ENCODE measurements at regions not wholly inside any gene's neighbourhood (a gene's known extent, or its start where the extent isn't known, plus 50 kb on each side); places are given as distances from the start of the nearest gene placed in this dataset.

- Mint-ChIP-seq H3K4me1 (no peaks in the 10 kb centered on the region), H3K27ac (no peak overlapping the region), H3K9me3 (peaks cover 0 to 2% (median 0%) of the 10 kb centered on the region in 6 donors), H3K36me3 (no peaks in the 10 kb centered on the region), H3K4me3 (no peak overlapping the region), H3K27me3 (ENCODE audit: low read depth in 3 of 3) (no peaks in the 10 kb centered on the region)
- no peak for DNase-seq
These were observed 354.2 kb upstream of the CFAP20DC start for GRCh38 chr3:59404064-59404463.

GRCh38 chr3:59401924-59402323 lies 352.1 kb upstream of the CFAP20DC start:
- Mint-ChIP-seq H3K4me3 (no peak overlapping the region), H3K27me3 (ENCODE audit: low read depth in 3 of 3) (peaks cover 0 to 4% (median 3%) of the 10 kb centered on the region in 3 donors), H3K27ac (no peak overlapping the region), H3K36me3 (no peaks in the 10 kb centered on the region), H3K9me3 (peaks cover 0 to 2% (median 0%) of the 10 kb centered on the region in 6 donors), H3K4me1 (no peaks in the 10 kb centered on the region)
- no peak for DNase-seq

GRCh38 chr3:59392116-59392515 lies 342.3 kb upstream of the CFAP20DC start:
- peaks cover 0 to 4% (median 0%) of the 10 kb centered on the region in 6 donors for H3K9me3 Mint-ChIP-seq
- peaks cover 0 to 5% (median 4%) of the 10 kb centered on the region in 3 donors for H3K36me3 Mint-ChIP-seq
- H3K27me3 Mint-ChIP-seq (ENCODE audit: low read depth in 3 of 3), result peaks cover 0 to 8% (median 3%) of the 10 kb centered on the region in 3 donors
- H3K4me1 Mint-ChIP-seq, result no peaks in the 10 kb centered on the region
- H3K4me3 Mint-ChIP-seq, result no peak overlapping the region
- no peak overlapping the region for H3K27ac Mint-ChIP-seq
- no peak for DNase-seq

- H3K27ac Mint-ChIP-seq, result no peak overlapping the region
These were observed 341.3 kb upstream of the CFAP20DC start for GRCh38 chr3:59391131-59391530.

GRCh38 chr3:59388555-59389270 lies 338.9 kb upstream of the CFAP20DC start:
- no peak for DNase-seq
- H3K4me3 Mint-ChIP-seq, result no peak overlapping the region

More at GRCh38 chr3:59391131-59391530, 341.3 kb upstream of the CFAP20DC start:
- Mint-ChIP-seq H3K4me1 (no peaks in the 10 kb centered on the region), H3K9me3 (peaks cover 0 to 1% (median 0%) of the 10 kb centered on the region in 6 donors), H3K27me3 (ENCODE audit: low read depth in 3 of 3) (peaks cover 0 to 8% (median 3%) of the 10 kb centered on the region in 3 donors), H3K4me3 (no peak overlapping the region), H3K36me3 (peaks cover 0 to 5% (median under 1%) of the 10 kb centered on the region in 3 donors)
- DNase-seq, result no peak

GRCh38 chr3:59386165-59386564 lies 336.3 kb upstream of the CFAP20DC start:
- Mint-ChIP-seq H3K4me3 (no peak overlapping the region), H3K27me3 (ENCODE audit: low read depth in 3 of 3) (peaks cover 0 to 2% (median 0%) of the 10 kb centered on the region in 3 donors), H3K36me3 (no peaks in the 10 kb centered on the region), H3K9me3 (no peaks in the 10 kb centered on the region), H3K4me1 (peaks cover 5 to 11% of the 10 kb centered on the region in 2 donors), H3K27ac (no peak overlapping the region)
- no peak for DNase-seq

More at GRCh38 chr3:59388555-59389270, 338.9 kb upstream of the CFAP20DC start:
- H3K27ac Mint-ChIP-seq, result no peak overlapping the region
- H3K36me3 Mint-ChIP-seq, result peaks cover 0 to 5% (median 0%) of the 10 kb centered on the region in 3 donors
- H3K4me1 Mint-ChIP-seq, result peaks cover 2 to 5% of the 10 kb centered on the region in 2 donors
- H3K9me3 Mint-ChIP-seq, result no peaks in the 10 kb centered on the region
- H3K27me3 Mint-ChIP-seq (ENCODE audit: low read depth in 3 of 3), result peaks cover 0 to 8% (median 2%) of the 10 kb centered on the region in 3 donors

GRCh38 chr3:59385547-59385946 lies 335.7 kb upstream of the CFAP20DC start:
- H3K27ac Mint-ChIP-seq, result no peak overlapping the region
- peaks cover 5 to 11% of the 10 kb centered on the region in 2 donors for H3K4me1 Mint-ChIP-seq
- DNase-seq, result no peak
- no peak overlapping the region for H3K4me3 Mint-ChIP-seq
- no peaks in the 10 kb centered on the region for H3K9me3 Mint-ChIP-seq
- H3K27me3 Mint-ChIP-seq (ENCODE audit: low read depth in 3 of 3), result peaks cover 0 to 2% (median 0%) of the 10 kb centered on the region in 3 donors
- H3K36me3 Mint-ChIP-seq, result no peaks in the 10 kb centered on the region

- Mint-ChIP-seq H3K4me1 (peaks cover 5 to 11% of the 10 kb centered on the region in 2 donors), H3K27ac (no peak overlapping the region), H3K9me3 (no peaks in the 10 kb centered on the region), H3K36me3 (no peaks in the 10 kb centered on the region), H3K27me3 (ENCODE audit: low read depth in 3 of 3) (peaks cover 0 to 5% (median 3%) of the 10 kb centered on the region in 3 donors), H3K4me3 (no peak overlapping the region)
- DNase-seq, result no peak
These were observed 331.5 kb upstream of the CFAP20DC start for GRCh38 chr3:59381282-59381681.

GRCh38 chr3:59380146-59380545 lies 330.3 kb upstream of the CFAP20DC start:
- no peaks in the 10 kb centered on the region for H3K9me3 Mint-ChIP-seq
- no peak for DNase-seq
- no peak overlapping the region for H3K4me3 Mint-ChIP-seq
- H3K27ac Mint-ChIP-seq, result no peak overlapping the region
- peaks cover 5 to 11% of the 10 kb centered on the region in 2 donors for H3K4me1 Mint-ChIP-seq
- no peaks in the 10 kb centered on the region for H3K36me3 Mint-ChIP-seq
- H3K27me3 Mint-ChIP-seq (ENCODE audit: low read depth in 3 of 3), result peaks cover 0 to 5% (median 3%) of the 10 kb centered on the region in 3 donors

GRCh38 chr3:59374818-59375211 lies 325.0 kb upstream of the CFAP20DC start:
- no peaks in the 10 kb centered on the region for H3K4me1 Mint-ChIP-seq
- H3K27me3 Mint-ChIP-seq (ENCODE audit: low read depth in 3 of 3), result peaks cover 0 to 5% (median 2%) of the 10 kb centered on the region in 3 donors
- no peaks in the 10 kb centered on the region for H3K36me3 Mint-ChIP-seq
- H3K27ac Mint-ChIP-seq, result no peak overlapping the region
- no peak for DNase-seq
- no peak overlapping the region for H3K4me3 Mint-ChIP-seq
- no peaks in the 10 kb centered on the region for H3K9me3 Mint-ChIP-seq

GRCh38 chr3:59374091-59374817 lies 324.4 kb upstream of the CFAP20DC start:
- no peaks in the 10 kb centered on the region for H3K4me1 Mint-ChIP-seq
- H3K27me3 Mint-ChIP-seq (ENCODE audit: low read depth in 3 of 3), result peaks cover 2 to 5% (median 2%) of the 10 kb centered on the region in 3 donors
- no peaks in the 10 kb centered on the region for H3K9me3 Mint-ChIP-seq
- no peak overlapping the region for H3K27ac Mint-ChIP-seq
- H3K36me3 Mint-ChIP-seq, result no peaks in the 10 kb centered on the region
- no peak overlapping the region for H3K4me3 Mint-ChIP-seq
- no peak for DNase-seq

- H3K36me3 Mint-ChIP-seq, result no peaks in the 10 kb centered on the region
- H3K9me3 Mint-ChIP-seq, result no peaks in the 10 kb centered on the region
- DNase-seq, result no peak
- H3K4me3 Mint-ChIP-seq, result no peak overlapping the region
- peaks cover 2 to 10% (median 2%) of the 10 kb centered on the region in 3 donors for H3K27me3 Mint-ChIP-seq (ENCODE audit: low read depth in 3 of 3)
- peaks cover under 1 to 3% of the 10 kb centered on the region in 2 donors for H3K4me1 Mint-ChIP-seq
- no peak overlapping the region for H3K27ac Mint-ChIP-seq
These were observed 322.5 kb upstream of the CFAP20DC start for GRCh38 chr3:59372346-59372745.

GRCh38 chr3:59368900-59369675 lies 319.3 kb upstream of the CFAP20DC start:
- H3K36me3 Mint-ChIP-seq, result no peaks in the 10 kb centered on the region
- no peaks in the 10 kb centered on the region for H3K9me3 Mint-ChIP-seq
- no peak overlapping the region for H3K27ac Mint-ChIP-seq
- no peak overlapping the region for H3K4me3 Mint-ChIP-seq
- no peak for DNase-seq
- H3K27me3 Mint-ChIP-seq (ENCODE audit: low read depth in 3 of 3), result peaks cover 0 to 9% (median 2%) of the 10 kb centered on the region in 3 donors
- peaks cover 4 to 11% of the 10 kb centered on the region in 2 donors for H3K4me1 Mint-ChIP-seq
